Kidney tubule cell (primary cell): ENCODE measurements at regions not wholly inside any gene's neighbourhood (a gene's known extent, or its start where the extent isn't known, plus 50 kb on each side); places are given as distances from the start of the nearest gene placed in this dataset.
"Not testable (repeated sequence)": the region's sequence is repeated elsewhere in the genome, so short reads cannot be mapped to it uniquely, and the experiment has no call there.

ENCODE experiments used
- DNase-seq: peaks from one replicate; pipeline ENCODE4 v3.0.0-alpha.2; 2018; ENCODE audit warnings: low spot score

- DNase-seq: no peak
Measured at GRCh38 chr17:72452286-72453173, 331.7 kb downstream of the SOX9 start.

- DNase-seq: no peak
Measured at GRCh38 chr17:72454342-72454741, 333.5 kb downstream of the SOX9 start.

- peak; percentile 19 for DNase-seq
Measured at GRCh38 chr17:72455562-72455961, 334.7 kb downstream of the SOX9 start.

- DNase-seq: peak; percentile 83
Measured at GRCh38 chr17:72456075-72456474, 335.3 kb downstream of the SOX9 start.

- no peak for DNase-seq
Measured at GRCh38 chr17:72457712-72458111, 336.9 kb downstream of the SOX9 start.

GRCh38 chr17:72458301-72458700, 337.5 kb downstream of the SOX9 start:
- DNase-seq: no peak

- DNase-seq: peak; percentile 17
Measured at GRCh38 chr17:72460711-72461110, 339.9 kb downstream of the SOX9 start.

GRCh38 chr17:72461757-72462156, 340.9 kb downstream of the SOX9 start:
- no peak for DNase-seq

GRCh38 chr17:72462407-72462806, 341.6 kb downstream of the SOX9 start:
- DNase-seq: no peak

GRCh38 chr17:72462814-72463213, 342.0 kb downstream of the SOX9 start:
- DNase-seq: peak; percentile 40

GRCh38 chr17:72463287-72464102, 342.7 kb downstream of the SOX9 start:
- no peak for DNase-seq

GRCh38 chr17:72464221-72464620, 343.4 kb downstream of the SOX9 start:
- not testable (repeated sequence) for DNase-seq

GRCh38 chr17:72465191-72466024, 344.6 kb downstream of the SOX9 start:
- DNase-seq: peak; percentile 99

GRCh38 chr17:72466199-72466598, 345.4 kb downstream of the SOX9 start:
- peak; percentile 94 for DNase-seq

GRCh38 chr17:72466606-72467005, 345.8 kb downstream of the SOX9 start:
- no peak for DNase-seq

- DNase-seq: peak; percentile 84
Measured at GRCh38 chr17:72467841-72468653, 347.2 kb downstream of the SOX9 start.

- no peak for DNase-seq
Measured at GRCh38 chr17:72468841-72469240, 348.0 kb downstream of the SOX9 start.

GRCh38 chr17:72470121-72470705, 349.4 kb downstream of the SOX9 start:
- DNase-seq: no peak

GRCh38 chr17:72470734-72471133, 349.9 kb downstream of the SOX9 start:
- no peak for DNase-seq

GRCh38 chr17:72471296-72471695, 350.5 kb downstream of the SOX9 start:
- peak; percentile 58 for DNase-seq

- DNase-seq: no peak
Measured at GRCh38 chr17:72472106-72472505, 351.3 kb downstream of the SOX9 start.
